ENCODE measurements at regions not wholly inside any gene's neighbourhood (a gene's known extent, or its start where the extent isn't known, plus 50 kb on each side); places are given as distances from the start of the nearest gene placed in this dataset.

DNA sequence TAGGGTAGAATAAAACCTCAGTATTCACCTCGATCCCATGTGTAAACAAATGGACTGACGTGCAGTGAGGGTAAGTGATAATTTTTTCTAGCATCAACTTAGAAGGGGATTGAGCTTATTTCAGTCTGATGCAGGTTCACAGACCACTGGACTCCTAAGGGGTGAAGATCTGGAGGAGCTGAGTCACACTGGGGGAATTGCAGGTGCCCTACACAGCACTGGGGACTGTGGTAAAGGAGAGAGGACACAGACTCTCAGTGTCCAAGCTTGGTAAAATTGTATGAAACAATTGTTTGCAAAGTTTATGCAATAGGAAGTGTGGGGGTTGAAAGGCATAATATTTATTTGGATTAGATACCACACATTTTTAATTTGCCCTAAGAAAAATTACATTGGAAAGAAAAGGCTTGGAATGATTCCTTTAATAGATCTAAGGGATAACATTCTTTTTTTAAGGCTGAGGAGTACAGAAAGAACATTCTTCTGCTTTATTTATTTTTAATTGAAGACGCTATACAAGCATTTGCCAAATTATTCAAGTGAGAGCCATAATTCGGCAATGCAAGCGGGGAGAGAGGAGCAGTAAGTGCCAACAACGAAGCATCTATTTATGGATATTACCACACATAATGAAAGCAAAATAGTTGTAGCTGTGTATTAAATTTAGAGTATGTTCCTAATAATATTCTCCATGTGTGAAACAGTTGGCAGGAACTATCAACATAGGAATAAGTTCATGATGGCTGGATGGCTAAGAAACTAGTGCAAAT, 766.9 kb upstream of the ADAMTS16 start:
- TF ChIP-seq CTCF (IDR thresholded peaks at IDR 0.05) = no peak
- TF ChIP-seq POLR2A (IDR thresholded peaks at IDR 0.05) = no peak
